HUES48 (cell line): ENCODE measurements at regions not wholly inside any gene's neighbourhood (a gene's known extent, or its start where the extent isn't known, plus 50 kb on each side); places are given as distances from the start of the nearest gene placed in this dataset.

Source experiments
- H3K27ac ChIP-seq: one replicate; pipeline ENCODE4 v1.7.0; 2013; ENCODE audit warnings: low read depth, low read length, inconsistent platforms
- H3K27me3 ChIP-seq: 2 replicates; pipeline ENCODE4 v1.6.1; 2013; ENCODE audit warnings: mild to moderate bottlenecking, low read length; ENCODE audit not compliant: control insufficient read depth, insufficient read depth
- H3K36me3 ChIP-seq: 2 replicates; pipeline ENCODE4 v1.6.1; 2013; ENCODE audit warnings: low read length; ENCODE audit not compliant: control insufficient read depth, insufficient read depth
- H3K4me1 ChIP-seq: 2 replicates; pipeline ENCODE4 v1.6.1; 2013; ENCODE audit warnings: mild to moderate bottlenecking, low read length; ENCODE audit not compliant: control insufficient read depth, insufficient read depth
- H3K4me3 ChIP-seq: 2 replicates; pipeline ENCODE4 v1.5.1; 2013; ENCODE audit warnings: mild to moderate bottlenecking, low read depth, low read length
- H3K9ac ChIP-seq: 2 replicates; pipeline ENCODE4 v1.6.1; 2013; ENCODE audit warnings: mild to moderate bottlenecking, low read depth, low read length, moderate library complexity
- H3K9me3 ChIP-seq: 2 replicates; pipeline ENCODE4 v1.6.1; 2013; ENCODE audit warnings: low read length; ENCODE audit not compliant: control insufficient read depth, insufficient read depth

GRCh38 chr3:109803274-109803673 lies 465.9 kb upstream of the DPPA4 start:
- Histone ChIP-seq H3K9ac (no peak overlapping the region), H3K4me3 (no peak overlapping the region), H3K27me3 (no peaks in the 10 kb centered on the region), H3K27ac (no peak overlapping the region), H3K4me1 (0 out of 2 replicates have a peak, but pooled peaks cover 5% of the 10 kb centered on the region), H3K36me3 (no peaks in the 10 kb centered on the region), H3K9me3 (no peaks in the 10 kb centered on the region)

DNA sequence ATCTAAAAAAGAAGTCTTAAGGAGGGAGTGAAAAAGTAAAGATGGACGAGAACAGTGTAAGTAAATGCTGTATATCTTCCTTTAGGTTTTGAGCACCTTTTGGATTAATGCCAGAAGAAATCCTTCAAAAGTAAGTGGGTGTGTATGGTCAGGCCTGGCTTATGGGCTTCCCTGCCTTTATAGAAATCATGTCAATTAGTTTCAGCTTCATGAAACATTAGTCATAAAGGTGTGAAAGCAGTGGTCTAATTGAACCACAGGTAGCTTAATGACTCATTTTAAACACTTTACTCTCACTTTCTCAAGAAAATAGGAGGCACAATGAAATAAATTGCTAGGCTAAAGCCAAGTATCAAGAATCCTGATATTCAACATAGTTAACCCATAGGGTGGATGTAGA lies 467.4 kb upstream of the DPPA4 start:
- no peak overlapping the region for H3K9ac ChIP-seq
- no peak overlapping the region for H3K27ac ChIP-seq
- no peaks in the 10 kb centered on the region for H3K9me3 ChIP-seq
- 0 out of 2 replicates have a peak, but pooled peaks cover 5% of the 10 kb centered on the region for H3K4me1 ChIP-seq
- H3K4me3 ChIP-seq = no peak overlapping the region
- H3K36me3 ChIP-seq = no peaks in the 10 kb centered on the region
- no peaks in the 10 kb centered on the region for H3K27me3 ChIP-seq

DNA sequence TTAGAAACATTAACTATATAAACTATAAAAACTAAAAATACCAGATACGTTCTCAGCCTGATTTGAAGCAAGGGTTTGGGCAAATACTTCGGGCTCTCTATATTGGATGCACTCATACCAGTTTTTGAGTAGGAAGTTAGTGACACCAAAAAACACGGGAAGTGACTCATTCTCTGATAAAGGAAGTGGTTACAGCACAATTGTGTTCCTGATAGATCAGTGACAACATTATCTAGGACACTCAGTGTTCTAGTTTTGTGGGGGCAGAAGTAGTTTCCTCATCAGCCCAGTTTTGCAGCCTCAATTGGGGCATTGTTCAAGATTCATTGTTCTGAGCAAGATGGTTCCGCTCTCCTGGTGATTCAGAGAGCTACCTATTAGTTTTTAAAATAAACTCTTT lies 469.6 kb upstream of the DPPA4 start:
- H3K27me3 ChIP-seq = no peaks in the 10 kb centered on the region
- no peaks in the 10 kb centered on the region for H3K9me3 ChIP-seq
- no peak overlapping the region for H3K27ac ChIP-seq
- no peaks in the 10 kb centered on the region for H3K36me3 ChIP-seq
- H3K4me3 ChIP-seq = no peak overlapping the region
- no peak overlapping the region for H3K9ac ChIP-seq
- H3K4me1 ChIP-seq = 0 out of 2 replicates have a peak, but pooled peaks cover 5% of the 10 kb centered on the region

- Histone ChIP-seq H3K27me3 (no peaks in the 10 kb centered on the region), H3K27ac (no peak overlapping the region), H3K9ac (no peak overlapping the region), H3K4me3 (no peak overlapping the region), H3K36me3 (no peaks in the 10 kb centered on the region), H3K9me3 (no peaks in the 10 kb centered on the region), H3K4me1 (0 out of 2 replicates have a peak, but pooled peaks cover 5% of the 10 kb centered on the region)
Observed at GRCh38 chr3:109809513-109809912, 472.2 kb upstream of the DPPA4 start.

DNA sequence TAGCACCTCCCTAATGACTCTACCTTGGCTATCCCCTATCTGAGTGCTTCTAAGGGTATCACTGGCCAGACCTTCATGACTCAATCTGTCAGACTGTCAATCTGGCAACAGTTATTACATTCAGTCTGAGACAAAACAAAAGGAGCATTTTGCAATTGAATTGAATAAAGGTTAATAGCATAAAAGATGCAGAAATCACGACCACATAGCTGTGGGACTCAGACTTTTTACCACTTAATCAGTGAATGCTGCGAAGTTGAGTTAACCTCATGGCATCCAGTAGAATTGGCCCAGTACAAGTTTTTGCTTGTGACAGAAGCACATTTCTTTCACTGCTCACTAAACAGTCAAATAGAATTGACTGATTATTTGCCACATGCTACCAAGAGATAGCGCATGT lies 480.7 kb upstream of the DPPA4 start:
- Histone ChIP-seq H3K27me3 (no peaks in the 10 kb centered on the region), H3K9me3 (no peaks in the 10 kb centered on the region), H3K36me3 (no peaks in the 10 kb centered on the region), H3K4me1 (peaks cover 14% of the 10 kb centered on the region; the same call in 1 of the 2 replicates), H3K27ac (no peak overlapping the region), H3K4me3 (no peak overlapping the region), H3K9ac (no peak overlapping the region)

GRCh38 chr3:109819734-109820133 lies 482.4 kb upstream of the DPPA4 start:
- H3K27me3 ChIP-seq = no peaks in the 10 kb centered on the region
- no peaks in the 10 kb centered on the region for H3K36me3 ChIP-seq
- peaks cover 14% of the 10 kb centered on the region; the same call in 1 of the 2 replicates for H3K4me1 ChIP-seq
- no peak overlapping the region for H3K4me3 ChIP-seq
- no peaks in the 10 kb centered on the region for H3K9me3 ChIP-seq
- H3K27ac ChIP-seq = no peak overlapping the region
- H3K9ac ChIP-seq = no peak overlapping the region

- Histone ChIP-seq H3K4me1 (peaks cover 4% of the 10 kb centered on the region), H3K9ac (no peak overlapping the region), H3K4me3 (no peak overlapping the region), H3K36me3 (no peaks in the 10 kb centered on the region), H3K9me3 (no peaks in the 10 kb centered on the region), H3K27me3 (no peaks in the 10 kb centered on the region), H3K27ac (no peak overlapping the region)
Observed at GRCh38 chr3:109825971-109826810, 488.8 kb upstream of the DPPA4 start.

GRCh38 chr3:109831403-109831802 lies 494.1 kb upstream of the DPPA4 start:
- H3K27me3 ChIP-seq = no peaks in the 10 kb centered on the region
- H3K4me3 ChIP-seq = no peak overlapping the region
- no peaks in the 10 kb centered on the region for H3K36me3 ChIP-seq
- no peak overlapping the region for H3K9ac ChIP-seq
- peak overlapping the region; percentile 6 for H3K27ac ChIP-seq
- H3K9me3 ChIP-seq = no peaks in the 10 kb centered on the region
- H3K4me1 ChIP-seq = peaks cover 9% of the 10 kb centered on the region

- Histone ChIP-seq H3K9me3 (no peaks in the 10 kb centered on the region), H3K36me3 (no peaks in the 10 kb centered on the region), H3K4me3 (no peak overlapping the region), H3K27me3 (no peaks in the 10 kb centered on the region), H3K9ac (no peak overlapping the region), H3K4me1 (peaks cover 14% of the 10 kb centered on the region), H3K27ac (no peak overlapping the region)
Observed at GRCh38 chr3:109835958-109836357, 498.6 kb upstream of the DPPA4 start.

DNA sequence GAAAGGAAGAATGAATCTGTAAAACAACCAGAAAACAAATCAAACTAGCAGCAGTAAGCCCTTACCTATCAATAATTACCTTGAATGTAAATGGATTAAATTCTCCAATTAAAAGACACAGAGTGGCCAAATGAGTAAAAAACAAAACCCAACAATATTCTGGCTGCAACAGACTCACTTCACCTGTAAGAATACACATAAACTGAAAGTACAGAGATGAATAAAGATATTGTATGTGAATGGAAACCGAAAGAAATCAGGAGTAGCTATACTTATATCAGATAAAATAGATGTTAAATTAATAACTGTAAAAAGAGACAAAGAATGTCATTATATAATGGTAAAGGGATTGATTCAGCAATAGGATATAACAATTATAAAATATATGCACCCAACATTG lies 514.5 kb upstream of the DPPA4 start:
- no peaks in the 10 kb centered on the region for H3K27me3 ChIP-seq
- no peaks in the 10 kb centered on the region for H3K36me3 ChIP-seq
- H3K9ac ChIP-seq = no peak overlapping the region
- no peaks in the 10 kb centered on the region; the same call in 1 of the 2 replicates for H3K9me3 ChIP-seq
- H3K4me1 ChIP-seq = no peaks in the 10 kb centered on the region
- no peak overlapping the region for H3K4me3 ChIP-seq
- H3K27ac ChIP-seq = no peak overlapping the region

GRCh38 chr3:109852283-109852682 lies 514.9 kb upstream of the DPPA4 start:
- no peaks in the 10 kb centered on the region; the same call in 1 of the 2 replicates for H3K9me3 ChIP-seq
- no peak overlapping the region for H3K27ac ChIP-seq
- no peaks in the 10 kb centered on the region for H3K36me3 ChIP-seq
- no peaks in the 10 kb centered on the region for H3K27me3 ChIP-seq
- H3K4me1 ChIP-seq = no peaks in the 10 kb centered on the region
- H3K4me3 ChIP-seq = no peak overlapping the region
- no peak overlapping the region for H3K9ac ChIP-seq
